IMR-90 (cell line): ENCODE measurements at regions not wholly inside any gene's neighbourhood (a gene's known extent, or its start where the extent isn't known, plus 50 kb on each side); places are given as distances from the start of the nearest gene placed in this dataset.

Experiments used
- BHLHE40 ChIP-seq: fragments of 150-350 bp; IDR thresholded peaks from 2 replicates; pipeline ENCODE4 v1.6.1; 2016; ENCODE audit warnings: mild to moderate bottlenecking, low read depth, low read length
- CEBPB ChIP-seq: IDR thresholded peaks from 2 replicates; pipeline ENCODE4 v1.6.1; 2012; ENCODE audit warnings: low read depth, low read length, improper control_type of control experiment
- CTCF ChIP-seq: conservative IDR thresholded peaks from 2 replicates; pipeline ENCODE4 v1.5.1; 2012; ENCODE audit warnings: mild to moderate bottlenecking, low read depth, low read length, improper control_type of control experiment
- MAZ ChIP-seq: IDR thresholded peaks from 2 replicates; pipeline ENCODE4 v1.6.1; 2012; ENCODE audit warnings: low read depth, mild to moderate bottlenecking, low read length, improper control_type of control experiment, moderate library complexity, borderline replicate concordance
- POLR2A ChIP-seq: IDR thresholded peaks from 2 replicates; pipeline ENCODE4 v1.6.1; 2012; ENCODE audit warnings: mild to moderate bottlenecking, low read depth, low read length
- RFX5 ChIP-seq: IDR thresholded peaks from 2 replicates; pipeline ENCODE4 v1.8.0; 2012; ENCODE audit warnings: low read depth, mild to moderate bottlenecking, low read length, moderate library complexity
- USF2 ChIP-seq: fragments of 150-350 bp; IDR thresholded peaks from 2 replicates; pipeline ENCODE4 v1.6.1; 2017; ENCODE audit warnings: mild to moderate bottlenecking, antibody characterized with exemption, low read length, low read depth

- TF ChIP-seq CTCF (no peak), RFX5 (no peak), CEBPB (no peak), USF2 (no peak), BHLHE40 (no peak), POLR2A (no peak), MAZ (no peak)
These were observed 139.5 kb upstream of the FSTL4 start for GRCh38 chr5:133751846-133752245.
